ENCODE measurements at regions not wholly inside any gene's neighbourhood (a gene's known extent, or its start where the extent isn't known, plus 50 kb on each side); places are given as distances from the start of the nearest gene placed in this dataset.

- POLR2A ChIA-PET = no interaction called here
Measured at GRCh38 chr2:147623328-147623727, 221.5 kb upstream of the ACVR2A start.

GRCh38 chr2:147621656-147622197 is 223.1 kb upstream of the ACVR2A start:
- Histone ChIP-seq H3K9me3 (ENCODE audit: control insufficient read depth in 1 of 2, insufficient read depth in 1 of 2, low read depth in 1 of 2, low read length in 2 of 2) (no peaks in the 10 kb centered on the region), H3K4me2 (ENCODE audit: low read length) (no peak overlapping the region), H3K27me3 (ENCODE audit: insufficient read depth, low read length) (no peaks in the 10 kb centered on the region), H3K9ac (ENCODE audit: low read length) (no peak overlapping the region), H3K36me3 (ENCODE audit: control insufficient read depth in 1 of 2, insufficient read depth in 2 of 2, low read length in 2 of 2) (no peaks in the 10 kb centered on the region), H4K20me1 (ENCODE audit: insufficient read depth) (no peaks in the 10 kb centered on the region), H3K27ac (ENCODE audit: low read depth, low read length) (no peak overlapping the region), H2AFZ (ENCODE audit: low read depth, low read length, poor library complexity, severe bottlenecking) (no peak overlapping the region), H3K4me1 (ENCODE audit: control insufficient read depth in 1 of 2, insufficient read depth in 2 of 2, low read length in 2 of 2) (no peaks in the 10 kb centered on the region), H3K9me2 (ENCODE audit: insufficient read depth) (no peaks in the 10 kb centered on the region), H3K4me3 (replicated peaks in 1 of 2; ENCODE audit: low read depth in 1 of 2, low read length in 2 of 2) (no peak overlapping the region), H3K79me2 (ENCODE audit: insufficient read depth, low read length) (no peaks in the 10 kb centered on the region)
- no peak for DNase-seq (ENCODE audit: low read depth, low spot score)
- ChIA-PET POLR2A (no interaction called here), CTCF (no interaction called here), RAD21 (ENCODE audit: low non-redundant PET in 1 of 2, low total read pairs in 2 of 2, uncharacterized antibody in 2 of 2, unreplicated experiment in 2 of 2) (no interaction called here)
- BruUV-seq (replicated peaks) = no TSS peak
- intact Hi-C loops (cut with micrococcal nuclease) = no loop called here
- TF ChIP-seq ZNF274 (IDR thresholded peaks at IDR 0.05; ENCODE audit: low read depth, low read length) (no peak), MAX (IDR thresholded peaks at IDR 0.05) (no peak), YY1 (IDR thresholded peaks at IDR 0.05; ENCODE audit: extremely low read depth, insufficient replicate concordance, low read depth, low read length) (no peak), CTCF (IDR thresholded peaks at IDR 0.05 in 2 of 3, conservative IDR thresholded peaks at IDR 0.05 in 1 of 3; ENCODE audit: borderline replicate concordance in 1 of 3, insufficient read depth in 1 of 3, low read depth in 2 of 3, low read length in 2 of 3) (no peak), SRF (IDR thresholded peaks at IDR 0.05; ENCODE audit: low read depth) (no peak), ELF1 (IDR thresholded peaks at IDR 0.05; ENCODE audit: borderline replicate concordance, low read depth) (no peak), SIN3A (IDR thresholded peaks at IDR 0.05; ENCODE audit: low read depth) (no peak), EGR1 (IDR thresholded peaks at IDR 0.05; ENCODE audit: low read depth) (no peak), FOSL1 (IDR thresholded peaks at IDR 0.05; ENCODE audit: low read depth) (no peak)
- ATAC-seq = no peak

More at GRCh38 chr2:147623328-147623727, 221.5 kb upstream of the ACVR2A start:
- Histone ChIP-seq H3K4me2 (ENCODE audit: low read length) (no peak overlapping the region), H3K9ac (ENCODE audit: low read length) (no peak overlapping the region), H2AFZ (ENCODE audit: low read depth, low read length, poor library complexity, severe bottlenecking) (no peak overlapping the region), H3K36me3 (ENCODE audit: control insufficient read depth in 1 of 2, insufficient read depth in 2 of 2, low read length in 2 of 2) (no peaks in the 10 kb centered on the region), H3K4me1 (ENCODE audit: control insufficient read depth in 1 of 2, insufficient read depth in 2 of 2, low read length in 2 of 2) (no peaks in the 10 kb centered on the region), H3K9me3 (ENCODE audit: control insufficient read depth in 1 of 2, insufficient read depth in 1 of 2, low read depth in 1 of 2, low read length in 2 of 2) (no peaks in the 10 kb centered on the region), H3K79me2 (ENCODE audit: insufficient read depth, low read length) (no peaks in the 10 kb centered on the region), H4K20me1 (ENCODE audit: insufficient read depth) (no peaks in the 10 kb centered on the region), H3K27ac (ENCODE audit: low read depth, low read length) (no peak overlapping the region), H3K9me2 (ENCODE audit: insufficient read depth) (no peaks in the 10 kb centered on the region), H3K4me3 (replicated peaks in 1 of 2; ENCODE audit: low read depth in 1 of 2, low read length in 2 of 2) (no peak overlapping the region), H3K27me3 (ENCODE audit: insufficient read depth, low read length) (no peaks in the 10 kb centered on the region)
- ChIA-PET CTCF (no interaction called here), RAD21 (ENCODE audit: low non-redundant PET in 1 of 2, low total read pairs in 2 of 2, uncharacterized antibody in 2 of 2, unreplicated experiment in 2 of 2) (no interaction called here)
- no TSS peak for BruUV-seq (replicated peaks)
- no peak for TF ChIP-seq EZH2phosphoT487 (IDR thresholded peaks at IDR 0.05; ENCODE audit: borderline replicate concordance)
- no peak for TF ChIP-seq EZH2 (IDR thresholded peaks at IDR 0.05)
- ATAC-seq (no peak), DNase-seq (ENCODE audit: low read depth, low spot score) (no peak)
- intact Hi-C loops (cut with micrococcal nuclease) = no loop called here
